CD14-positive monocyte (primary cell): ENCODE measurements at regions not wholly inside any gene's neighbourhood (a gene's known extent, or its start where the extent isn't known, plus 50 kb on each side); places are given as distances from the start of the nearest gene placed in this dataset.

Source experiments
- DNase-seq, 3 donors: peaks; one replicate each; pipeline ENCODE4 v3.0.0-alpha.2; 2011 to 2022
- H2AFZ ChIP-seq: 2 replicates; pipeline ENCODE4 v1.6.0; 2012; ENCODE audit warnings: mild to moderate bottlenecking, low read depth, low read length, inconsistent platforms; ENCODE audit not compliant: insufficient read depth, poor library complexity, severe bottlenecking
- H3K27ac ChIP-seq, 2 donors: 1 replicate in 1 of 2; 2 replicates in 1 of 2; pipeline ENCODE4 v1.5.1; 2012 to 2013; ENCODE audit warnings: low read length in 2 of 2, control low read depth in 1 of 2, inconsistent platforms in 1 of 2, low read depth in 1 of 2, mild to moderate bottlenecking in 1 of 2
- H3K27me3 ChIP-seq, 2 donors: one replicate each; pipeline versions ENCODE4 v1.6.0 to v1.6.1; 2011 to 2013; ENCODE audit warnings: low read length in 2 of 2; ENCODE audit not compliant: control insufficient read depth in 2 of 2, insufficient read depth in 2 of 2
- H3K36me3 ChIP-seq, 2 donors: replicated peaks in 1 of 2; 1 replicate in 1 of 2; 2 replicates in 1 of 2; pipeline versions ENCODE4 v1.5.1 to v1.6.1; 2012 to 2013; ENCODE audit warnings: low read length in 2 of 2, control low read depth in 1 of 2, inconsistent platforms in 1 of 2, mild to moderate bottlenecking in 1 of 2; ENCODE audit not compliant: insufficient read depth in 2 of 2, control insufficient read depth in 1 of 2
- H3K4me1 ChIP-seq, 2 donors: 1 replicate in 1 of 2; 2 replicates in 1 of 2; pipeline versions ENCODE4 v1.5.1 to v1.6.1; 2012 to 2013; ENCODE audit warnings: low read length in 2 of 2, control low read depth in 1 of 2, inconsistent platforms in 1 of 2, mild to moderate bottlenecking in 1 of 2, moderate library complexity in 1 of 2; ENCODE audit not compliant: insufficient read depth in 2 of 2, control insufficient read depth in 1 of 2
- H3K4me2 ChIP-seq: replicated peaks from 2 replicates; pipeline ENCODE3; 2012; ENCODE audit warnings: low read length, moderate library complexity, mild to moderate bottlenecking; ENCODE audit not compliant: poor library complexity, severe bottlenecking; ENCODE audit errors: extremely low read depth
- H3K4me3 ChIP-seq, 3 experiments: fragments of 200-600 bp in 1 of 3; sonication (generic) in 1 of 3; replicated peaks in 1 of 3; 1 replicate in 2 of 3; 2 replicates in 1 of 3; pipeline ENCODE4 v1.5.1; 2011 to 2013; ENCODE audit warnings: low read length in 3 of 3, mild to moderate bottlenecking in 3 of 3, control low read depth in 2 of 3, low read depth in 2 of 3, inconsistent platforms in 1 of 3, moderate library complexity in 1 of 3
- H3K79me2 ChIP-seq: 2 replicates; pipeline ENCODE4 v1.6.0; 2012; ENCODE audit warnings: mild to moderate bottlenecking, control low read depth, inconsistent platforms, low read length, moderate library complexity; ENCODE audit not compliant: insufficient read depth
- H3K9ac ChIP-seq: 2 replicates; pipeline ENCODE4 v1.6.0; 2017; ENCODE audit warnings: low read length, mild to moderate bottlenecking; ENCODE audit not compliant: insufficient read depth, poor library complexity, severe bottlenecking
- H3K9me3 ChIP-seq, 2 donors: replicated peaks in 1 of 2; 1 replicate in 1 of 2; 2 replicates in 1 of 2; pipeline versions ENCODE4 v1.5.1 to v1.6.1; 2012 to 2013; ENCODE audit warnings: low read length in 2 of 2, control low read depth in 1 of 2; ENCODE audit not compliant: control insufficient read depth in 1 of 2, insufficient read depth in 1 of 2
- H4K20me1 ChIP-seq: 2 replicates; pipeline ENCODE4 v1.6.0; 2012; ENCODE audit warnings: mild to moderate bottlenecking, low read length, control low read depth, moderate library complexity; ENCODE audit not compliant: insufficient read depth
- H3K27ac Mint-ChIP-seq, 7 donors: one replicate each; pipeline ENCODE4 v1.8.0; 2020; ENCODE audit warnings: mild to moderate bottlenecking in 7 of 7, mixed read lengths in 7 of 7, moderate library complexity in 6 of 7, inconsistent platforms in 2 of 7
- H3K27me3 Mint-ChIP-seq, 3 donors: one replicate each; pipeline ENCODE4 v1.8.0; 2021 to 2022; ENCODE audit warnings: low read depth in 3 of 3, mild to moderate bottlenecking in 3 of 3, mixed read lengths in 3 of 3, moderate library complexity in 3 of 3, inconsistent platforms in 1 of 3
- H3K36me3 Mint-ChIP-seq, 2 donors: one replicate each; pipeline ENCODE4 v1.8.0; 2020; ENCODE audit warnings: mixed read lengths in 2 of 2, inconsistent platforms in 1 of 2, mild to moderate bottlenecking in 1 of 2
- H3K4me1 Mint-ChIP-seq: one replicate; pipeline ENCODE4 v1.8.0; 2020; ENCODE audit warnings: mild to moderate bottlenecking, mixed read lengths
- H3K4me3 Mint-ChIP-seq, 2 donors: one replicate each; pipeline ENCODE4 v1.8.0; 2020; ENCODE audit warnings: mild to moderate bottlenecking in 2 of 2, mixed read lengths in 2 of 2, moderate library complexity in 1 of 2
- H3K9me3 Mint-ChIP-seq, 7 donors: one replicate each; pipeline ENCODE4 v1.8.0; 2020 to 2022; ENCODE audit warnings: mixed read lengths in 7 of 7, mild to moderate bottlenecking in 6 of 7, moderate library complexity in 6 of 7, inconsistent platforms in 2 of 7
- WGBS: methylation state at CpG from one replicate; pipeline ENCODE4 v1.1.5; 2013; ENCODE audit warnings: missing lambda C conversion rate; ENCODE audit not compliant: insufficient coverage; 5-methylcytosine and 5-hydroxymethylcytosine counted together
- intact Hi-C, 2 donors: fragments of 100-400 bp; cut with micrococcal nuclease; formaldehyde crosslinking; loops; one replicate each; pipeline versions ENCODE4 v1.15.0 to v1.15.1; 2023
- TF ChIP-seq, protein P1 (sequence below): fragments of 200-600 bp; IDR thresholded peaks from one replicate; pipeline ENCODE4 v1.8.0; 2022; ENCODE audit warnings: antibody characterized with exemption, mild to moderate bottlenecking

DNA sequence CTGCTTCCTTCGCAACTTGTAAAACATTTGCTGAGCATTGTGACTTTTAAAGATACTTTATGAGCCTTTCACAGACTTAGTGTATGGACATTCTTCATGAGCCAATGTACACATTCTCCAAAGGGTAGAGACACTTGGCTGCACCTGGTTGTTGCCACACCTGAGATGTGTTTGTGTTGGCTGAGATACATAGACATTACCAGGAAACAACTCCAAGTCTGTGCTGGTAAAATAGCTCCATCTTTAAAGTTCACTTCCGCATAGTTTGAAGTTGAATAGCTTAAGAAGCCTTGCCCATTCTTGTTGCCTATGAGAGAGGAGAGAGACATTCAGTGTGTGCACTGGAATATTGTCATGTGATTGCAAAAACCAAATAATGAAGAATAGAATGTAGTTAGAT is 538.3 kb upstream of the AMELY start:
- intact Hi-C loops = no loop called here
- H3K4me1 Mint-ChIP-seq = no peaks in the 10 kb centered on the region
- no peak overlapping the region for H3K27ac Mint-ChIP-seq

DNA sequence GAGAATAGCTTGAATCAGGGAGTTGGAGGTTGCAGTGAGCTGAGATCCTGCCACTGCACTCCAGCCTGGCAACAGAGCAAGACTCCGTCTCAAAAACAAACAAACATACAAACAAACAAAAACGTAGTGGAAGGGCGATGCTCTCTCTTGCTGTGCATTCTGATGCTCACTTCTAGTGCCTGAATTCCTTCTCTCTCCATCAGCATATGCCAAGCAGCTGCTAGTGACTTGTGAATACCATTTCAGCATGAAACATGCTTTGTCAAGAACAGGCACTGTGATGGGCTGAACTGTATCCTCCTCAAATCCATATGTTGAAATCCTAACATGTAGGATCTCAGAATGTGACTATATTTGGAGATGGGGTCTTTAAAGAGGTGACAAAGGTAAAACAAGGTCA is 537.1 kb upstream of the AMELY start:
- H3K36me3 Mint-ChIP-seq = no peaks in the 10 kb centered on the region
- no peak overlapping the region for H3K27ac Mint-ChIP-seq
- Histone ChIP-seq H2AFZ (no peak overlapping the region), H3K4me2 (no peak overlapping the region), H3K36me3 (no peaks in the 10 kb centered on the region), H3K4me1 (no peaks in the 10 kb centered on the region), H3K79me2 (no peaks in the 10 kb centered on the region), H3K27me3 (no peaks in the 10 kb centered on the region), H3K4me3 (no peak overlapping the region), H4K20me1 (no peaks in the 10 kb centered on the region), H3K9ac (no peak overlapping the region), H3K27ac (no peak overlapping the region), H3K9me3 (no peaks in the 10 kb centered on the region)
- peaks cover 0 to 2% (median 0%) of the 10 kb centered on the region in 3 donors for H3K27me3 Mint-ChIP-seq
- WGBS = no CpG with 5 or more reads among the region's 3 CpGs
- intact Hi-C loops = no loop called here
- TF ChIP-seq, protein P1, sequence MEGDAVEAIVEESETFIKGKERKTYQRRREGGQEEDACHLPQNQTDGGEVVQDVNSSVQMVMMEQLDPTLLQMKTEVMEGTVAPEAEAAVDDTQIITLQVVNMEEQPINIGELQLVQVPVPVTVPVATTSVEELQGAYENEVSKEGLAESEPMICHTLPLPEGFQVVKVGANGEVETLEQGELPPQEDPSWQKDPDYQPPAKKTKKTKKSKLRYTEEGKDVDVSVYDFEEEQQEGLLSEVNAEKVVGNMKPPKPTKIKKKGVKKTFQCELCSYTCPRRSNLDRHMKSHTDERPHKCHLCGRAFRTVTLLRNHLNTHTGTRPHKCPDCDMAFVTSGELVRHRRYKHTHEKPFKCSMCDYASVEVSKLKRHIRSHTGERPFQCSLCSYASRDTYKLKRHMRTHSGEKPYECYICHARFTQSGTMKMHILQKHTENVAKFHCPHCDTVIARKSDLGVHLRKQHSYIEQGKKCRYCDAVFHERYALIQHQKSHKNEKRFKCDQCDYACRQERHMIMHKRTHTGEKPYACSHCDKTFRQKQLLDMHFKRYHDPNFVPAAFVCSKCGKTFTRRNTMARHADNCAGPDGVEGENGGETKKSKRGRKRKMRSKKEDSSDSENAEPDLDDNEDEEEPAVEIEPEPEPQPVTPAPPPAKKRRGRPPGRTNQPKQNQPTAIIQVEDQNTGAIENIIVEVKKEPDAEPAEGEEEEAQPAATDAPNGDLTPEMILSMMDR = no peak
- H3K4me1 Mint-ChIP-seq = no peaks in the 10 kb centered on the region
- no peak for DNase-seq
- H3K9me3 Mint-ChIP-seq = peaks cover 0 to 5% (median 0%) of the 10 kb centered on the region in 7 donors
- H3K4me3 Mint-ChIP-seq = no peak overlapping the region

More for the DNA sequence above, 538.3 kb upstream of the AMELY start:
- Histone ChIP-seq H3K79me2 (no peaks in the 10 kb centered on the region), H3K4me2 (no peak overlapping the region), H2AFZ (no peak overlapping the region), H3K4me1 (no peaks in the 10 kb centered on the region), H3K27me3 (no peaks in the 10 kb centered on the region), H3K4me3 (no peak overlapping the region), H3K27ac (no peak overlapping the region), H3K9me3 (no peaks in the 10 kb centered on the region), H3K36me3 (no peaks in the 10 kb centered on the region), H4K20me1 (no peaks in the 10 kb centered on the region), H3K9ac (no peak overlapping the region)
- Mint-ChIP-seq H3K9me3 (peaks cover 0 to 5% (median 0%) of the 10 kb centered on the region in 7 donors), H3K27me3 (peaks cover 0 to 2% (median 0%) of the 10 kb centered on the region in 3 donors), H3K36me3 (no peaks in the 10 kb centered on the region), H3K4me3 (no peak overlapping the region)
- no CpG with 5 or more reads among the region's 2 CpGs for WGBS
- TF ChIP-seq, protein P1 = no peak
- DNase-seq = no peak
